GM12872 (cell line): ENCODE measurements at regions not wholly inside any gene's neighbourhood (a gene's known extent, or its start where the extent isn't known, plus 50 kb on each side); places are given as distances from the start of the nearest gene placed in this dataset.

ENCODE experiments used
- TF ChIP-seq, protein P1 (sequence below): IDR thresholded peaks from 3 replicates; pipeline ENCODE4 v1.5.1; 2011; ENCODE audit warnings: low read depth, mild to moderate bottlenecking, low read length, moderate library complexity; ENCODE audit not compliant: insufficient read depth

GRCh38 chr17:34758316-34758715 lies 178.9 kb downstream of the TMEM132E start:
- TF ChIP-seq, protein P1, sequence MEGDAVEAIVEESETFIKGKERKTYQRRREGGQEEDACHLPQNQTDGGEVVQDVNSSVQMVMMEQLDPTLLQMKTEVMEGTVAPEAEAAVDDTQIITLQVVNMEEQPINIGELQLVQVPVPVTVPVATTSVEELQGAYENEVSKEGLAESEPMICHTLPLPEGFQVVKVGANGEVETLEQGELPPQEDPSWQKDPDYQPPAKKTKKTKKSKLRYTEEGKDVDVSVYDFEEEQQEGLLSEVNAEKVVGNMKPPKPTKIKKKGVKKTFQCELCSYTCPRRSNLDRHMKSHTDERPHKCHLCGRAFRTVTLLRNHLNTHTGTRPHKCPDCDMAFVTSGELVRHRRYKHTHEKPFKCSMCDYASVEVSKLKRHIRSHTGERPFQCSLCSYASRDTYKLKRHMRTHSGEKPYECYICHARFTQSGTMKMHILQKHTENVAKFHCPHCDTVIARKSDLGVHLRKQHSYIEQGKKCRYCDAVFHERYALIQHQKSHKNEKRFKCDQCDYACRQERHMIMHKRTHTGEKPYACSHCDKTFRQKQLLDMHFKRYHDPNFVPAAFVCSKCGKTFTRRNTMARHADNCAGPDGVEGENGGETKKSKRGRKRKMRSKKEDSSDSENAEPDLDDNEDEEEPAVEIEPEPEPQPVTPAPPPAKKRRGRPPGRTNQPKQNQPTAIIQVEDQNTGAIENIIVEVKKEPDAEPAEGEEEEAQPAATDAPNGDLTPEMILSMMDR: no peak

- TF ChIP-seq, protein P1: no peak
These were observed 178.2 kb downstream of the TMEM132E start for GRCh38 chr17:34757611-34758010.

GRCh38 chr17:34757106-34757505 lies 177.7 kb downstream of the TMEM132E start:
- TF ChIP-seq, protein P1: no peak

DNA sequence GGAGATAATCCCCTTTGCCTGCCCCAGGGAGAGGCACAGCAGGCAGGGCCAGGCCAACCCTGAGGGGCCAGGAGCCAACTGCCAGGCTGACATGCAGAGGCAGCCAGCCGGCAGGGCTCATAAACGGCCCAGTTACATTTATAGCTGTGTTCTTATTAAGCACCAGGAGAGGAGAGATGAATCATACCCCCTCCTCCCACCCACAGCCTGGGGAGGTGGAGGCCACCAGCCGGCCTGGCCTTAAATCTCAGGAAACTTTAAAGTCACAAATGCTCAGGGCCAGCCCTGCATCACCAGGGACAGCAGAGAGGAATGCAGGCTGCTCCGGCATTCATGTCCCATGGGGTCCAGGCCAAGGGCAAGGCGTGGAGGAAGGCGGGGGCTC lies 177.2 kb downstream of the TMEM132E start:
- TF ChIP-seq, protein P1: no peak

DNA sequence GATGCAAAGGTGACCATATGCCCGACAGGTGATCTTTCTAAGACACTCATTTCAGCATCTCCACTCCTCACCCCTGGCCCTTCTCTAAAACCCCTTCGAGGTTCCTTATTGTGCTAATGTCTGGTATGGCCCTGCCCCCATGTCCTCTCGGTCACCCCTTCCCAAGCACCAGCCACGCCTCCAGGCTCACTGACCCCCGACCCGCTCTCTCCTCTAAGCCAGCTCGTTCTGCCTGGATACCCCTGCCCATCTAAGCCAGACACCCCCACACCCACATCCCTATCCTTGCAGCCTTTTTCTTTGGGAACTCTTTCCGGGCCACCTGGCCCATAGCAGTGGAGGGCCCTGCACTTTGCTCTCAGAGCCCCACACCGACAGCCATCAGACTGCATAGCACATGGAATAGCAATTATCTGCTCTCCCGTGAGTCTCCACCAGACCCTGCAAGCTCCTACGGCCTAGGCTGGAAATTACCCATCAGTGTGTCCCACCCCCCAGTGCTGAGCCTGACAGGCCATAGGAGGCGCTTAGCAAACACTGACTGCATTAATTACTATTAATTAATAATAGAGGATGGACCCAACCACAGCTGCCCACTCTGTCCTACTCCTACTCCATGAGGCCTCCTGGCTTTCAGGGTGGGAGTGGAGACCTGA lies 176.7 kb downstream of the TMEM132E start:
- TF ChIP-seq, protein P1: no peak

DNA sequence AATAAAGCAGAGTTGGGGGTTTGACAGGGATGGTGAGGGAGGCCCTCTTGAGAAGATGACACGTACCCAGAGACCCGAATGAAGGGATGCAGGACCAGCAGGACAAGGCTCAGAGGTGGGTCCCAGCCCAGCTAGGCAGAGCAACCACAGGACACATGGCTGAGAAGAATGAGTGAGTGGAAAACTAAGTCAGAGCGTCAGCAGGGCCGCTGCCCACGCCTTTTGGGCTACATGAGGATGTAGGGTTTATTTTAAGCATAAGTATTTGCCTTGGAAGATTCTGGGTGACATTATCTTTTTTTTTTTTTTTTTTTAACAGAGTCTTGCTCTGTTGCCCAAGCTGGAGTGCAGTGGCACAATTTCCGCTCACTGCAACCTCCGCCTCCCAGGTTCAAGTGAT lies 176.0 kb downstream of the TMEM132E start:
- TF ChIP-seq, protein P1: no peak

GRCh38 chr17:34750004-34750403 lies 170.6 kb downstream of the TMEM132E start:
- TF ChIP-seq, protein P1: no peak
